Activated CD8-positive, alpha-beta T cell treated with anti-CD3 and anti-CD28 coated beads for 36 hours (primary cell): ENCODE measurements at regions not wholly inside any gene's neighbourhood (a gene's known extent, or its start where the extent isn't known, plus 50 kb on each side); places are given as distances from the start of the nearest gene placed in this dataset.

Experiments used
- ATAC-seq: fragments of 200-7000 bp; cut with Tn5 transposase; one replicate; pipeline ENCODE4 v1.10.0; 2021; ENCODE audit warnings: mild to moderate bottlenecking, moderate library complexity
- CTCF ChIA-PET: fragments of 350-600 bp; sonication (Branson Sonifier 250); formaldehyde crosslinking; loops from one replicate; lab custom pipeline; 2021; ENCODE audit warnings: antibody characterized with exemption; lab: Charles Lee
- POLR2A ChIA-PET: fragments of 350-600 bp; sonication (Branson Sonifier 250); formaldehyde crosslinking; loops from one replicate; lab custom pipeline; 2021; ENCODE audit warnings: antibody characterized with exemption; lab: Charles Lee
- DNase-seq: peaks from one replicate; pipeline ENCODE4 v3.0.0-alpha.2; 2020
- H3K27ac Mint-ChIP-seq: one replicate; pipeline ENCODE4 v1.8.0; 2021; ENCODE audit warnings: mild to moderate bottlenecking, mixed read lengths
- H3K27me3 Mint-ChIP-seq: one replicate; pipeline ENCODE4 v1.8.0; 2021; ENCODE audit warnings: mixed read lengths
- H3K36me3 Mint-ChIP-seq: one replicate; pipeline ENCODE4 v1.8.0; 2021; ENCODE audit warnings: low read depth, mixed read lengths
- H3K4me1 Mint-ChIP-seq: one replicate; pipeline ENCODE4 v1.8.0; 2021; ENCODE audit warnings: low read depth, mixed read lengths
- H3K4me3 Mint-ChIP-seq: one replicate; pipeline ENCODE4 v1.8.0; 2021; ENCODE audit warnings: mild to moderate bottlenecking, moderate library complexity, mixed read lengths
- H3K9me3 Mint-ChIP-seq: one replicate; pipeline ENCODE4 v1.8.0; 2021; ENCODE audit warnings: mixed read lengths
- CTCF ChIP-seq: fragments of 200-600 bp; IDR thresholded peaks from one replicate; pipeline ENCODE4 v1.8.0; 2022; ENCODE audit warnings: antibody characterized with exemption, mild to moderate bottlenecking
- intact Hi-C: fragments of 100-400 bp; cut with micrococcal nuclease; formaldehyde crosslinking; loops from one replicate; pipeline ENCODE4 v1.10.0; 2022

DNA sequence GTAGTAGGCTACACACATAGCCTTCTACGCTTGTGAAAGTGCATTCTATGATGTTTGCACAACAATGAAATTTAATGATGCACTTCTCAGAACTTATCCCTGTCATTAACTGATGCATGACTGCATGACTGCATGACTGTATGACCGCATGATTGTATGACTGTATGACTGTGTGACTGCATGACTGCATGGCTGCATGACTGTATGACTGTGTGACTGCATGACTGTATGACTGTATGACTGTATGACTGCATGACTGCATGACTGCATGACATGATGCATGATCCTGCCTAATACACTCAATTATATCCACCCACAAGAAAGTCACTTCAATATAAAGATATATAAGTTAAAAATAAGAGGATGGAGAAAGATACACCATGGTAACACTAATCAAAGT lies 365.4 kb upstream of the FSIP2 start:
- no peaks in the 10 kb centered on the region for H3K4me1 Mint-ChIP-seq
- H3K27ac Mint-ChIP-seq = no peak overlapping the region
- no peaks in the 10 kb centered on the region for H3K9me3 Mint-ChIP-seq
- ChIA-PET CTCF (no interaction called here), POLR2A (no interaction called here)
- ATAC-seq (no peak), DNase-seq (no peak)
- no peak for TF ChIP-seq CTCF
- H3K36me3 Mint-ChIP-seq = no peaks in the 10 kb centered on the region
- no peaks in the 10 kb centered on the region for H3K27me3 Mint-ChIP-seq
- intact Hi-C loops = no loop called here
- H3K4me3 Mint-ChIP-seq = no peak overlapping the region

- Mint-ChIP-seq H3K9me3 (no peaks in the 10 kb centered on the region), H3K4me3 (no peak overlapping the region), H3K27ac (no peak overlapping the region), H3K4me1 (no peaks in the 10 kb centered on the region), H3K36me3 (no peaks in the 10 kb centered on the region), H3K27me3 (no peaks in the 10 kb centered on the region)
- TF ChIP-seq CTCF = no peak
- ATAC-seq (no peak), DNase-seq (no peak)
- intact Hi-C loops = no loop called here
- POLR2A ChIA-PET = no interaction called here
- CTCF ChIA-PET = no interaction called here
Observed at GRCh38 chr2:185374878-185375277, 363.7 kb upstream of the FSIP2 start.

DNA sequence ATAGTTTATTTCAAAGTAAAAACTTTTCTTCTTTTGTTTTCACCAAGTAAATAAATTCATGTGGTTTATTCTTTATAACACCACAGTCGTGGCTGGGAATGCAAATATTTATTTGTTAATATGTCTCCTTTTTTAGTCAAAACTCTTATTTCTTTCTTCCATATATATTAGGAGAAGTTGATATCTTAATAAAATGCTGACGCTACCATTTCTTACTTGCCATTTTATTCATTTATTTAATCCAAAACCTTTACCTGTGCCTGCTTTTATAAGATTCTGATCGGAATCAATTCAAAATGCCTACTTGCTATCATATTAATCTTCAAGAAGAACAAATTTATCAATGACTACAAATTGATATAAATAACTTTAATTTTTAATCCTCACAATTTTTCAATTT lies 362.9 kb upstream of the FSIP2 start:
- H3K27me3 Mint-ChIP-seq = no peaks in the 10 kb centered on the region
- no peaks in the 10 kb centered on the region for H3K36me3 Mint-ChIP-seq
- intact Hi-C loops = no loop called here

DNA sequence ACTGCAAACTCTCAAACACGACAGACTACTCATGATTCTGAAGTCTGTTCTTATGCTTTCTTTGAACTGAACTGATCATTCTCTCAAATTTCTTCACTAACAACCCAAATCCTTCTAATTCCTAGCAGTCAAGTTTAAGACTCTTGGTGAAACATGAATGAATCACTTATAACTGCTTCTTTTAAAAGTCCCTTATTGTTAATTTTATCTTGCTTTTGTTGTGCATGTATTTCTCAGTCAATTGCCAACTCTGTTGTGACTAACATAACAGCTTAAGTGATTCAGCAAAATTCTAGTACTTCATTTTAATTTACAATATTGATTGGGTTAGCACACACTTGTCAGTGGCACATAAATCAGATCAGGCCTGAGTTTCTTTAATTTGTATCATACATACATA lies 357.0 kb upstream of the FSIP2 start:
- ChIA-PET POLR2A (no interaction called here), CTCF (no interaction called here)
- intact Hi-C loops = no loop called here
- no peak for DNase-seq
- H3K36me3 Mint-ChIP-seq = no peaks in the 10 kb centered on the region
- H3K27me3 Mint-ChIP-seq = no peaks in the 10 kb centered on the region
- TF ChIP-seq CTCF = no peak
- H3K9me3 Mint-ChIP-seq = no peaks in the 10 kb centered on the region
- no peak for ATAC-seq
- H3K27ac Mint-ChIP-seq = no peak overlapping the region
- no peaks in the 10 kb centered on the region for H3K4me1 Mint-ChIP-seq
- H3K4me3 Mint-ChIP-seq = no peak overlapping the region

More for the DNA sequence above, 362.9 kb upstream of the FSIP2 start:
- no peak overlapping the region for H3K27ac Mint-ChIP-seq
- ATAC-seq (no peak), DNase-seq (no peak)
- ChIA-PET CTCF (no interaction called here), POLR2A (no interaction called here)
- TF ChIP-seq CTCF = no peak
- H3K9me3 Mint-ChIP-seq = no peaks in the 10 kb centered on the region
- H3K4me3 Mint-ChIP-seq = no peak overlapping the region
- no peaks in the 10 kb centered on the region for H3K4me1 Mint-ChIP-seq

DNA sequence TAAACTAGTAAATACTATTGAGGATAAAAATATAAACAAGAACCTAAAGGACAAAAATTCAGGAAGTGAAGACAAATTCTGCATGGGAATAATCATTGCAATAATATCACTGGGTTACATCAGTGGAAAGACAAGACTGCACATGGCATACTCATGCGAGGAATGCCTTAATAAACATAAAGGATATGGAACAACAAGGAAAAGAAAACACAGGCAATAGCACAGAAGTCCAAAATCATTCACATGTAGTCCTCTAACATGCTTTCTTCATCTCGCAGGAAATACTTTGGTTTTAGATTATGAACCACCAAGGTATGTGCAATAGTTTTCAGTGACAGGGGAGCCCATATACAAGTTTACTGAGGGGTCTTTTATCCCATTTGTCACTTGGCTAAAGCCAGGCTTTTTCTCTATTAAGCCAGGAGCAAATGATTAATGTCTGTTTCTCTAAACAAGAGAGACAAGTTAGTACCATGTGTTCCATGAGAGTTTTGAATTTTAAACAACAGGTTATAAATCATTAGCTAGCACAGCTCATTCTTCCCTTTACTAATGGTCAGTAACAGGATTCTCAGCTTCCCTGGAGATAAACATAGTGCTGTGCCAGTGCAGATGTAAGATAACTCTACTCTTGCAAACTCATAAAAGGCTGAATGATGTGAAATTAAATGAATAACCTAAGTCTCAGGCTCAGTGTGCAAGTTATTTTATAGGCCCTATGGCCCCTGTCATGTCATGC lies 353.6 kb upstream of the FSIP2 start:
- CTCF ChIA-PET = no interaction called here
- no peaks in the 10 kb centered on the region for H3K4me1 Mint-ChIP-seq
- POLR2A ChIA-PET = no interaction called here
- intact Hi-C loops = no loop called here
- DNase-seq = no peak
- no peaks in the 10 kb centered on the region for H3K36me3 Mint-ChIP-seq
- no peak overlapping the region for H3K27ac Mint-ChIP-seq
- H3K4me3 Mint-ChIP-seq = no peak overlapping the region
- H3K9me3 Mint-ChIP-seq = peaks cover 2% of the 10 kb centered on the region
- no peak for ATAC-seq
- no peak for TF ChIP-seq CTCF
- no peaks in the 10 kb centered on the region for H3K27me3 Mint-ChIP-seq
